ENCODE measurements at regions not wholly inside any gene's neighbourhood (a gene's known extent, or its start where the extent isn't known, plus 50 kb on each side); places are given as distances from the start of the nearest gene placed in this dataset.

- TF ChIP-seq GATA2 (IDR thresholded peaks at IDR 0.05; ENCODE audit: low read depth, low read length) (no peak), GATA3 (IDR thresholded peaks at IDR 0.05; ENCODE audit: low read depth, low read length) (no peak)
Measured at GRCh38 chr2:188668017-188668680, 306.0 kb upstream of the COL3A1 start.
